Gastrocnemius medialis (tissue), 4 donors: ENCODE measurements at regions not wholly inside any gene's neighbourhood (a gene's known extent, or its start where the extent isn't known, plus 50 kb on each side); places are given as distances from the start of the nearest gene placed in this dataset.

ENCODE experiments used
- ATAC-seq, 2 donors: fragments of 150-250 bp; one replicate each; pipeline ENCODE4 v1.9.1; 2016
- DNase-seq, 2 donors: peaks; one replicate each; pipeline ENCODE4 v3.0.0-alpha.2; 2019
- H3K27ac ChIP-seq, 4 donors: fragments of 200-600 bp; sonication (generic); 1 replicate in 1 of 4; 2 replicates in 3 of 4; pipeline ENCODE4 v1.5.1; 2016 to 2018; ENCODE audit warnings: mild to moderate bottlenecking in 2 of 4, moderate library complexity in 1 of 4
- H3K27me3 ChIP-seq, 3 donors: fragments of 200-600 bp; sonication (generic) in 2 of 3; 1 replicate in 1 of 3; 2 replicates in 2 of 3; pipeline versions ENCODE4 v1.5.1 to v1.6.0; 2016 to 2019; ENCODE audit warnings: mild to moderate bottlenecking in 1 of 3, moderate library complexity in 1 of 3
- H3K36me3 ChIP-seq, 2 donors: fragments of 200-600 bp; sonication (generic) in 1 of 2; one replicate each; pipeline ENCODE4 v1.5.1; 2017 to 2018
- H3K4me1 ChIP-seq, 2 donors: fragments of 200-600 bp; sonication (generic) in 1 of 2; one replicate each; pipeline ENCODE4 v1.5.1; 2016 to 2017; ENCODE audit warnings: mild to moderate bottlenecking in 2 of 2
- H3K4me3 ChIP-seq, 4 donors: fragments of 200-600 bp; sonication (generic) in 3 of 4; 1 replicate in 1 of 4; 2 replicates in 3 of 4; pipeline ENCODE4 v1.5.1; 2016 to 2019; ENCODE audit warnings: mild to moderate bottlenecking in 2 of 4
- H3K9me3 ChIP-seq, 3 donors: fragments of 200-600 bp; sonication (generic) in 2 of 3; 1 replicate in 1 of 3; 2 replicates in 2 of 3; pipeline ENCODE4 v1.5.1; 2016 to 2019
- CTCF ChIP-seq, 5 experiments: fragments of 450-650 bp in 3 of 5; fragments of 200-600 bp in 2 of 5; sonication (generic) in 2 of 5; IDR thresholded peaks in 4 of 5; conservative IDR thresholded peaks in 1 of 5; 1 replicate in 4 of 5; 2 replicates in 1 of 5; pipeline ENCODE4 v1.5.1; 2016 to 2019; ENCODE audit warnings: antibody characterized with exemption in 5 of 5, mild to moderate bottlenecking in 3 of 5, moderate library complexity in 3 of 5
- POLR2A ChIP-seq, 2 donors: fragments of 450-650 bp; IDR thresholded peaks; one replicate each; pipeline ENCODE4 v1.6.1; 2017; ENCODE audit warnings: antibody characterized with exemption in 2 of 2, mild to moderate bottlenecking in 2 of 2, moderate library complexity in 2 of 2
- in situ Hi-C, 4 donors: fragments of 200-750 bp; cut with MboI; loops; one replicate each; pipeline versions ENCODE4 v1.15.0 to v1.8.0; 2017; ENCODE audit warnings: low sequenced_read_pairs in 4 of 4
- intact Hi-C: fragments of 100-400 bp; cut with DNase I; formaldehyde crosslinking; loops from one replicate; pipeline ENCODE4 v1.15.1; 2023; ENCODE audit warnings: low total_unique reads

DNA sequence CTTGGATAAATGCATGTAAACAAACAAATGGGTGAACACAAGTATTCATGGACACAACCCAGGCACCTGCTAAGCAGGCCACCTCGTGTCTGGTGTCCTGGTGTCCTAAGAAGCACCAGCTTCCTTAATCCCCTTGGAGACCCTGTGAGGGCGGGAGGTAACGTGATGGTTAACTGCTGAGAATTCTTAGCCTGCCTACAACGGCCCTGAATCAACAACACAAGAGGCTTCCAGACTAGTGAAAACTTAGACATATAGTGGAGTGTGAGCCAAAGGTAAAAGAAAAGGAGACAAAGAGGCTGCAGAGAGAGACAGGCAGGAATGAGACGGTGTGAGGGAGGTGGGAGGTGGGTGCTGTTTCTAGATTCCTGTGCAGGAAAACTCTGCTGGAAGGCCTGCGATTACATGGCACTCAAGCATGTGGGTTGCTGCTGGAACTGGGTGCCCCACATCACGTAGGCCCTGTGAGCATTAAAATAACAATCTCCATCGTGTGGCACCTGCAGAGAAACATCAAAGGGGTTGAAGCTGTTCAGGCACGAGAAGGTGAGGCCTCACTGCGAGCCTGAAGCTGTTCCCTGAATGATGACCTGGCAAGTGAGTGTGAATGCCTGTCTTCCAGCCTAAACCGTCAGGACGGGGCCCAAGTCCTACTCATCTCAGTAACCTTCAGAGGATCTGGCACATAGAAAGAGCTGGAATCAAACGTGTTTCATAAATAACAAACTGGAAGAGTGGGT, 64.2 kb downstream of the RPL37A start:
- ATAC-seq = no peak
- H3K36me3 ChIP-seq = no peaks in the 10 kb centered on the region
- H3K4me1 ChIP-seq = no peaks in the 10 kb centered on the region
- H3K9me3 ChIP-seq = no peaks in the 10 kb centered on the region
- H3K4me3 ChIP-seq = no peak overlapping the region
- no peak overlapping the region for H3K27ac ChIP-seq
- intact Hi-C loops (no loop called here), in situ Hi-C loops (no loop called here)
- no peak for DNase-seq
- TF ChIP-seq CTCF (IDR thresholded peaks at IDR 0.05 in 4 of 5, conservative IDR thresholded peaks at IDR 0.05 in 1 of 5) (no peak), POLR2A (IDR thresholded peaks at IDR 0.05) (no peak)
- no peaks in the 10 kb centered on the region for H3K27me3 ChIP-seq

DNA sequence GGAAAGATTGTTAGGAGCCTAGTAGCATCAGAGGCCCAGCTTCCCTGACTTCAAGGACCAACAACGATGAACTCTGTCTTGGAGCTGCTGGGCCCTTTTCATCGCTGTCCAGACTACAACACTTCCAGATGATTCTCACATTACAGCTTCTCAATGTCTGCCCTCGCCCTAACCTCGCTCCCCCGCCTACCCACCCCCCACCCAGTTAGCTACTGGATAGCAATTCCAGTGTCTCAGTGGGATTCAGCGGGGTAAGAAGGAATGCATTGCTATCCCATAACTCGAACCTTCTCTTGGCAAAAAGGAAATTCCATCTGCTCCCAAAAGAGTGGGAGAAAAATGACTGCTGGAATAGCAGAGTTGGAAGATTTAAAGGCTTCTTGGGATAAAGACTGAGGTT, 65.0 kb downstream of the RPL37A start:
- Histone ChIP-seq H3K4me1 (no peaks in the 10 kb centered on the region), H3K27ac (no peak overlapping the region), H3K4me3 (no peak overlapping the region), H3K27me3 (no peaks in the 10 kb centered on the region), H3K9me3 (no peaks in the 10 kb centered on the region), H3K36me3 (no peaks in the 10 kb centered on the region)
- in situ Hi-C loops (no loop called here), intact Hi-C loops (no loop called here)
- ATAC-seq = no peak
- no peak for TF ChIP-seq POLR2A (IDR thresholded peaks at IDR 0.05)
- TF ChIP-seq CTCF (IDR thresholded peaks at IDR 0.05 in 4 of 5, conservative IDR thresholded peaks at IDR 0.05 in 1 of 5) = no peak
- no peak for DNase-seq

GRCh38 chr2:216564611-216565010, 66.0 kb downstream of the RPL37A start:
- Histone ChIP-seq H3K9me3 (no peaks in the 10 kb centered on the region), H3K27ac (no peak overlapping the region), H3K36me3 (no peaks in the 10 kb centered on the region), H3K27me3 (no peaks in the 10 kb centered on the region), H3K4me3 (no peak overlapping the region), H3K4me1 (no peaks in the 10 kb centered on the region)
- ATAC-seq (no peak), DNase-seq (no peak)
- intact Hi-C loops (no loop called here), in situ Hi-C loops (no loop called here)
- TF ChIP-seq CTCF (IDR thresholded peaks at IDR 0.05 in 4 of 5, conservative IDR thresholded peaks at IDR 0.05 in 1 of 5) (no peak), POLR2A (IDR thresholded peaks at IDR 0.05) (no peak)

GRCh38 chr2:216565956-216566355, 67.3 kb upstream of the IGFBP2 start:
- Histone ChIP-seq H3K4me1 (no peaks in the 10 kb centered on the region), H3K9me3 (no peaks in the 10 kb centered on the region), H3K36me3 (no peaks in the 10 kb centered on the region), H3K4me3 (no peak overlapping the region), H3K27me3 (no peaks in the 10 kb centered on the region), H3K27ac (no peak overlapping the region)
- DNase-seq (no peak), ATAC-seq (no peak)
- intact Hi-C loops = no loop called here
- TF ChIP-seq POLR2A (IDR thresholded peaks at IDR 0.05) = no peak
- TF ChIP-seq CTCF (IDR thresholded peaks at IDR 0.05 in 4 of 5, conservative IDR thresholded peaks at IDR 0.05 in 1 of 5) = no peak
- in situ Hi-C loops = no loop called here

DNA sequence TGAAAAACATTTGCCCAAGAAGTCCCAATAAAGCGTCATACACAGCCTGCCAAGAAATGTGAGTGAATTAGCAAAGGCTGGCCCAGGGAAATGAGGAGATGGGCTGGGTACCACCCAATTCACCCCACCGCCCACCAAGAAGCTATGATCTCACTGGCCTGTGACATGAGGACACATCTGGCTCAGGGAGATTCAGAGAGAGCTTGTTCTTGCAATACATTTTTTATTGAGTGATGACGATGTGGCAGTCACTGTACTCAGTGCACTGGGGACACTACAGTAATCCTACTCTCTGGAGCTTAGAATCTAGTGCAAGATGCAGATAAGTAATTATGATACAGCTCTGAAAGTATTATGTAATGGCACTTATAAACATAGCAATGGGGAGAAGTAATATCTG, 64.6 kb upstream of the IGFBP2 start:
- intact Hi-C loops (no loop called here), in situ Hi-C loops (no loop called here)
- Histone ChIP-seq H3K9me3 (no peaks in the 10 kb centered on the region), H3K4me3 (no peak overlapping the region), H3K27ac (no peak overlapping the region), H3K27me3 (no peaks in the 10 kb centered on the region), H3K36me3 (no peaks in the 10 kb centered on the region), H3K4me1 (peaks cover 12% of the 10 kb centered on the region in 2 donors)
- DNase-seq = no peak
- TF ChIP-seq POLR2A (IDR thresholded peaks at IDR 0.05) (no peak), CTCF (IDR thresholded peaks at IDR 0.05 in 4 of 5, conservative IDR thresholded peaks at IDR 0.05 in 1 of 5) (no peak)
- ATAC-seq = no peak
